HUES64 (cell line): ENCODE measurements at regions not wholly inside any gene's neighbourhood (a gene's known extent, or its start where the extent isn't known, plus 50 kb on each side); places are given as distances from the start of the nearest gene placed in this dataset.

Source experiments
- H3K27ac ChIP-seq: 2 replicates; pipeline ENCODE4 v1.7.0; 2013; ENCODE audit warnings: low read depth, low read length, inconsistent platforms
- H3K27me3 ChIP-seq: 2 replicates; pipeline ENCODE4 v1.6.1; 2013; ENCODE audit warnings: mild to moderate bottlenecking, low read length; ENCODE audit not compliant: insufficient read depth
- H3K36me3 ChIP-seq: 2 replicates; pipeline ENCODE4 v1.6.1; 2013; ENCODE audit warnings: mild to moderate bottlenecking, low read length; ENCODE audit not compliant: insufficient read depth
- H3K4me1 ChIP-seq: 2 replicates; pipeline ENCODE4 v1.6.1; 2013; ENCODE audit warnings: mild to moderate bottlenecking, low read length, moderate library complexity; ENCODE audit not compliant: insufficient read depth
- H3K4me3 ChIP-seq: 2 replicates; pipeline ENCODE4 v1.5.1; 2013; ENCODE audit warnings: mild to moderate bottlenecking, low read length, moderate library complexity
- H3K9ac ChIP-seq: 2 replicates; pipeline ENCODE4 v1.6.1; 2013; ENCODE audit warnings: mild to moderate bottlenecking, low read depth, low read length
- H3K9me3 ChIP-seq: 2 replicates; pipeline ENCODE4 v1.6.1; 2013; ENCODE audit warnings: low read depth, low read length; ENCODE audit not compliant: insufficient read depth
- WGBS: fragments of 150-250, 120-280 bp; methylation state at CpG from one replicate; pipeline ENCODE4 v1.1.7; 2013; ENCODE audit warnings: missing lambda C conversion rate; 5-methylcytosine and 5-hydroxymethylcytosine counted together

- H3K36me3 ChIP-seq = no peaks in the 10 kb centered on the region
- no peaks in the 10 kb centered on the region for H3K27me3 ChIP-seq
- no peaks in the 10 kb centered on the region for H3K9me3 ChIP-seq
- no peak overlapping the region for H3K4me3 ChIP-seq
- WGBS = 90% methylated on average over 1 of the region's 1 CpG
- H3K4me1 ChIP-seq = peaks cover 19% of the 10 kb centered on the region; the same call in 1 of the 2 replicates
- peak overlapping the region; percentile 34; the same call in 1 of the 2 replicates for H3K27ac ChIP-seq
- H3K9ac ChIP-seq = no peak overlapping the region; the same call in 1 of the 2 replicates
Measured at GRCh38 chr21:35217504-35218060, 168.5 kb upstream of the RUNX1 start.

- no peaks in the 10 kb centered on the region for H3K36me3 ChIP-seq
- peak overlapping the region; percentile 34; the same call in 1 of the 2 replicates for H3K27ac ChIP-seq
- peaks cover 19% of the 10 kb centered on the region; the same call in 1 of the 2 replicates for H3K4me1 ChIP-seq
- H3K9me3 ChIP-seq = no peaks in the 10 kb centered on the region
- H3K4me3 ChIP-seq = no peak overlapping the region
- WGBS = 83% methylated on average over 1 of the region's 1 CpG
- H3K9ac ChIP-seq = no peak overlapping the region
- no peaks in the 10 kb centered on the region for H3K27me3 ChIP-seq
Measured at GRCh38 chr21:35216996-35217395, 167.9 kb upstream of the RUNX1 start.

DNA sequence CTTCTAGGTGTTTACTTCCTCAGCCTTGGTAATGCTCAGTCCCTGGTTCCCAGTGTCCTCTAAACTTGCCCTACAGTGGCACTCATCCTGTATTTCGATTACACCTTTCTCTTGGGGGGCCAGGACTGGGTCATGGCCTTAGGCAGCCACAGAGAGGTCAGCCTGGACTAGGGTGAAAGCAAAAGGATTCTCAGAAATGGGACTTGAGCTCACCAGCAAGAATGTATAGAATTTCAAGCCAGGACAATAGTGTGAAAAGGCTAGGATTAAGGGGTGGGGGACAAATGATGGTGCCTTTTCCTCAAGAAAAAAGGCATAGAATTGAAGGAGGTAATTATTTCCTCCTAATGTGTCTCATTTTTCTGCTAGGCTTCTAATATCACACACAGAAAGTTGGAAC, 166.8 kb upstream of the RUNX1 start:
- Histone ChIP-seq H3K9ac (no peak overlapping the region), H3K36me3 (no peaks in the 10 kb centered on the region), H3K27me3 (no peaks in the 10 kb centered on the region), H3K27ac (no peak overlapping the region), H3K9me3 (no peaks in the 10 kb centered on the region), H3K4me3 (no peak overlapping the region), H3K4me1 (peaks cover 19% of the 10 kb centered on the region; the same call in 1 of the 2 replicates)
- WGBS = 92% methylated on average over 1 of the region's 1 CpG

GRCh38 chr21:35212393-35213127, 163.5 kb upstream of the RUNX1 start:
- peaks cover 8% of the 10 kb centered on the region; the same call in 1 of the 2 replicates for H3K4me1 ChIP-seq
- no peak overlapping the region for H3K9ac ChIP-seq
- no peak overlapping the region for H3K4me3 ChIP-seq
- no peaks in the 10 kb centered on the region for H3K36me3 ChIP-seq
- H3K27ac ChIP-seq = no peak overlapping the region
- 89% methylated on average over 3 of the region's 3 CpGs for WGBS
- H3K27me3 ChIP-seq = no peaks in the 10 kb centered on the region
- no peaks in the 10 kb centered on the region for H3K9me3 ChIP-seq

GRCh38 chr21:35211782-35212181, 162.7 kb upstream of the RUNX1 start:
- Histone ChIP-seq H3K9me3 (no peaks in the 10 kb centered on the region), H3K9ac (no peak overlapping the region), H3K4me1 (peaks cover under 1% of the 10 kb centered on the region; the same call in 1 of the 2 replicates), H3K27ac (no peak overlapping the region), H3K27me3 (no peaks in the 10 kb centered on the region), H3K36me3 (no peaks in the 10 kb centered on the region), H3K4me3 (no peak overlapping the region)
- WGBS = 94% methylated on average over 6 of the region's 6 CpGs

DNA sequence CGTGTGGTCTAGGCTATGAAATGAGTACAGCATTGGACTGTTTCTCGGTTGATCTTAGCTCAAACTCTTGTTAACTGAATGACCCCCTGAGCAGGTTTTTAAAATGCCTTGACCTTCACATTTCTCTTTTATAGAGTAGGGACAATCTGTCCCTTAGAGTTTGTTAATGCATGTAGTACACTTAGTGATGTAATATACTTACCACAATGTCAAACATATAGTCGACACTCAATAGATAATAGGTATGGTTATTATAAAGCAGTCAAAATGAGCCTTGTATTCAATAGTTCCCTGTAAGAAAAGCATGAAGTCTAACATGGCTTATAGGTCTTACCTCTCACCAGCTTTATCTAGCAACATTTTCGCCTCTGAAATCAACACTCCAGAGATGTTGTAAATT, 161.0 kb upstream of the RUNX1 start:
- Histone ChIP-seq H3K27ac (no peak overlapping the region), H3K9ac (no peak overlapping the region), H3K9me3 (no peaks in the 10 kb centered on the region), H3K4me1 (peaks cover 1% of the 10 kb centered on the region; the same call in 1 of the 2 replicates), H3K4me3 (no peak overlapping the region), H3K36me3 (no peaks in the 10 kb centered on the region), H3K27me3 (no peaks in the 10 kb centered on the region)
- WGBS = over 99% methylated on average over 4 of the region's 4 CpGs

GRCh38 chr21:35208810-35209517, 159.9 kb upstream of the RUNX1 start:
- no peaks in the 10 kb centered on the region for H3K36me3 ChIP-seq
- peaks cover 7% of the 10 kb centered on the region; the same call in 1 of the 2 replicates for H3K4me1 ChIP-seq
- no peak overlapping the region for H3K9ac ChIP-seq
- WGBS = 96% methylated on average over 5 of the region's 7 CpGs
- H3K27me3 ChIP-seq = no peaks in the 10 kb centered on the region
- H3K9me3 ChIP-seq = no peaks in the 10 kb centered on the region
- no peak overlapping the region for H3K4me3 ChIP-seq
- no peak overlapping the region for H3K27ac ChIP-seq

GRCh38 chr21:35208104-35208503, 159.0 kb upstream of the RUNX1 start:
- Histone ChIP-seq H3K27ac (no peak overlapping the region), H3K27me3 (no peaks in the 10 kb centered on the region), H3K36me3 (no peaks in the 10 kb centered on the region), H3K9ac (no peak overlapping the region), H3K4me3 (no peak overlapping the region), H3K9me3 (no peaks in the 10 kb centered on the region), H3K4me1 (peaks cover 7% of the 10 kb centered on the region; the same call in 1 of the 2 replicates)
- WGBS = 94% methylated on average over 10 of the region's 10 CpGs

GRCh38 chr21:35207322-35207721, 158.2 kb upstream of the RUNX1 start:
- no peaks in the 10 kb centered on the region for H3K36me3 ChIP-seq
- 93% methylated on average over 9 of the region's 9 CpGs for WGBS
- no peak overlapping the region for H3K9ac ChIP-seq
- no peaks in the 10 kb centered on the region for H3K27me3 ChIP-seq
- H3K9me3 ChIP-seq = no peaks in the 10 kb centered on the region
- no peak overlapping the region for H3K4me3 ChIP-seq
- H3K27ac ChIP-seq = no peak overlapping the region
- H3K4me1 ChIP-seq = peaks cover 7% of the 10 kb centered on the region; the same call in 1 of the 2 replicates

GRCh38 chr21:35206141-35207125, 157.3 kb upstream of the RUNX1 start:
- no peaks in the 10 kb centered on the region for H3K9me3 ChIP-seq
- WGBS = 80% methylated on average over 11 of the region's 11 CpGs
- H3K9ac ChIP-seq = no peak overlapping the region
- peaks cover 7% of the 10 kb centered on the region; the same call in 1 of the 2 replicates for H3K4me1 ChIP-seq
- H3K4me3 ChIP-seq = no peak overlapping the region
- no peaks in the 10 kb centered on the region for H3K27me3 ChIP-seq
- no peaks in the 10 kb centered on the region for H3K36me3 ChIP-seq
- H3K27ac ChIP-seq = no peak overlapping the region
